HUES6 (cell line): ENCODE measurements at regions not wholly inside any gene's neighbourhood (a gene's known extent, or its start where the extent isn't known, plus 50 kb on each side); places are given as distances from the start of the nearest gene placed in this dataset.

Experiments
- H3K27ac ChIP-seq: 2 replicates; pipeline ENCODE4 v1.7.0; 2013; ENCODE audit warnings: low read depth, mild to moderate bottlenecking, low read length, inconsistent platforms
- H3K27me3 ChIP-seq: 2 replicates; pipeline ENCODE4 v1.6.1; 2013; ENCODE audit warnings: low read length; ENCODE audit not compliant: control insufficient read depth, insufficient read depth
- H3K36me3 ChIP-seq: 2 replicates; pipeline ENCODE4 v1.6.1; 2013; ENCODE audit warnings: low read length; ENCODE audit not compliant: control insufficient read depth, insufficient read depth
- H3K4me1 ChIP-seq: 2 replicates; pipeline ENCODE4 v1.6.1; 2013; ENCODE audit warnings: low read length; ENCODE audit not compliant: control insufficient read depth, insufficient read depth
- H3K4me3 ChIP-seq: 2 replicates; pipeline ENCODE4 v1.5.1; 2013; ENCODE audit warnings: low read depth, low read length
- H3K9ac ChIP-seq: one replicate; pipeline ENCODE4 v1.6.1; 2013; ENCODE audit warnings: mild to moderate bottlenecking, low read length
- H3K9me3 ChIP-seq: 2 replicates; pipeline ENCODE4 v1.6.1; 2013; ENCODE audit warnings: low read depth, low read length; ENCODE audit not compliant: control insufficient read depth, insufficient read depth

DNA sequence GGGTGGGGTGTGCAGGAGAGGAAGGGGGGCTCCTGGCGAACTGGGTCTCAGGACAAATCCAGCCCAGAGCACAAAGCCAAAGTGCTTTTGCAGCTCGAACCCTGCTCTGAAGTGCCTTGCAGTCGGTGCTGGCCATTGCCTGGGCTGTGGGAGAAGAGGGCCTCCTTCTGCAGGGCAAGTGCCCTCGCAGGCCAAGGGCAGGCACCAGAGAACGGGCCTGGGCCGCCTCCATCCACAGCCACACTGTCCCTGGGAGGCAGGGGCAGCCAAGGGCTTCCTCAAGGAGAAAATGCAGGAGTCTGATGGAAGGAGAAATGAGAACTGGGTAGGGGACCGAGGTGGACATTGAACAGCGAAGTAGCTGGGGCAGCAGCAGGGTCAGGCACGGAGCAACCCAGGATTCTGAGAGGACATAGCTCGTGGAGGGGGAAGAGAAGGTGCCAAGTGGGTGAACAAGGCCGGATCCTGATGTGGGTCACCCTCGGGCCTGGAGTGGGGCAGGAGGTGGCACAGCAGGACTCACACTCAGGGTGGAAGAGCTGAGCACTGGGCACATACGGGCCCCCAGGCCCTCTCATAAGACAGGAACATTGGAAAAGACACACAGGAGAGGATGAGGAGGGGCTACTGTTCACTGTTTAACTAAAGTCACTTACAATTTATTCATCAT lies 312.8 kb upstream of the SALL3 start:
- H3K9me3 ChIP-seq = no peaks in the 10 kb centered on the region
- H3K27me3 ChIP-seq = no peaks in the 10 kb centered on the region
- no peak overlapping the region for H3K27ac ChIP-seq
- H3K4me1 ChIP-seq = peaks cover 16% of the 10 kb centered on the region
- H3K9ac ChIP-seq = no peak overlapping the region
- no peaks in the 10 kb centered on the region for H3K36me3 ChIP-seq
- no peak overlapping the region for H3K4me3 ChIP-seq

DNA sequence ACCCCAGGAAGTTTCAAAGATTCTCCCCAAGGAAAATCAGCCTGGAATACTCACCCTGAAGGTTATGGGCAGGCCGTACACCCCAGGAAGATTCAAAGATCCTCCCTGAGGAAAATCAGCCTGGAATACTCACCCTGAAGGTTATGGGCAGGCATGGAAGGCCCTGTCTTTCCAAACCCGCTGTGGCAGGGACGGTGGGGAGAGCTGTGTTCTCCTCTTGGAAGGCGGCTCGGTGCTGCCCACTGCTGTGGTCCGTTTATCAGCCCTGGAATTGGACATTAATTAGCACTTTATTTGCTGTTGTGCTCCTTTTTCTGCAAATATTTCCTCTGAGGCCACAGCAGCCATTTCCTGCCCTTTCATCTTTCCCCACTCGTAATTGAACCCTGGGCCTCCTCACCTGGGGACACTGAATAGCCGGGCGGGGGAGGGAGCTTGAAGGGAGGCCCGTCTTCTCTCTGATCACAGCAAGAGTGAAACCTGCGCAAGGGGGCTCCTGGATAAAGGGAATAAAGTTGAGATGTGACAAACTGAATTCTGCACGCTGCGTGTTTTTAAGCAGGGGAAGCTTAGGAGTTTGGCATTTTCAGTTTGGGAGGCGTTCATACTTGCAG lies 308.7 kb upstream of the SALL3 start:
- H3K4me1 ChIP-seq = peaks cover 16% of the 10 kb centered on the region
- H3K4me3 ChIP-seq = no peak overlapping the region
- no peak overlapping the region for H3K9ac ChIP-seq
- no peaks in the 10 kb centered on the region for H3K27me3 ChIP-seq
- no peak overlapping the region; the same call in 1 of the 2 replicates for H3K27ac ChIP-seq
- no peaks in the 10 kb centered on the region for H3K36me3 ChIP-seq
- H3K9me3 ChIP-seq = no peaks in the 10 kb centered on the region

DNA sequence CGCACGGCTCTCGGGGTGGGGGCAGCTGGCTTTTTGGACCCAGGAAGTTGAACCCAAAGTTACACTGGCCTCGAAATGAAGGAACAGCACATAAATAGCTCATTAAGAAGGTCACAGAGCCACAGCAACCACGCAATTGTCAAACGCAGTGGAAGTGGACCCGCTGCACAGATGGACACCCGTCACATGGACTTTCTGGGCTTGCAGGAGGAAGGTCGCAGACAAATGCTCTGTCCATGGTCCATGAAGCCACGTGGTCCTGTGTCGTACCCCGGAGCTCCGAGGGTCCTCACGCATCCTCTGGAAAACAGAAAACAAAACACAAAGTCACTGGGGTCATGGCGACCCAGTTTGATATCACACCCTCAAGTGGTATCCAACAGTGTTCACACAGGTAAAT lies 308.1 kb upstream of the SALL3 start:
- Histone ChIP-seq H3K9me3 (no peaks in the 10 kb centered on the region), H3K4me1 (peaks cover 16% of the 10 kb centered on the region), H3K27ac (no peak overlapping the region), H3K9ac (no peak overlapping the region), H3K4me3 (no peak overlapping the region), H3K36me3 (no peaks in the 10 kb centered on the region), H3K27me3 (no peaks in the 10 kb centered on the region)

GRCh38 chr18:78672862-78673446 lies 306.7 kb upstream of the SALL3 start:
- Histone ChIP-seq H3K9ac (no peak overlapping the region), H3K9me3 (no peaks in the 10 kb centered on the region), H3K36me3 (no peaks in the 10 kb centered on the region), H3K27me3 (no peaks in the 10 kb centered on the region), H3K4me1 (peaks cover 16% of the 10 kb centered on the region), H3K27ac (no peak overlapping the region), H3K4me3 (no peak overlapping the region)

- no peak overlapping the region for H3K4me3 ChIP-seq
- H3K27ac ChIP-seq = no peak overlapping the region
- no peaks in the 10 kb centered on the region for H3K36me3 ChIP-seq
- H3K27me3 ChIP-seq = no peaks in the 10 kb centered on the region
- no peak overlapping the region for H3K9ac ChIP-seq
- no peaks in the 10 kb centered on the region for H3K9me3 ChIP-seq
- H3K4me1 ChIP-seq = peaks cover 16% of the 10 kb centered on the region
Observed at GRCh38 chr18:78673516-78674321, 305.9 kb upstream of the SALL3 start.

DNA sequence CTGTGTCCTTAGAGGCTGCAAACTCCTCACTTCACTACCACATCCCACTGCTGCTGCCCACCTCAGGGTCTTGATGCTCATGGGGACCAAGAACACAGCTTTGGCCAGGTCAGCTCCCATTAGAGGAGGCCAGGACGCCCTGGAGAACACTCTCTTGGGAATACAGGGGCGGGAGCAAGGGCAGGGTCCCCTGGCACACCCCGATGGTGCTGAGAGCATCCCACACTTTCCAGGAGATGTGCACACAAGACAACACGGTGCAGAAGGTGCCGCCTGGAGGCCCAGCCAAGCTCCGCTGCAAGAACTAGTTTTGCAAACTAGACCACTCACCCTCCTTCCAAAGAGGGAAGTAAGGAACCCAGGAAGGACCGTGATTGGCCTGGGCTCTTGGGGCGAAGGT lies 304.4 kb upstream of the SALL3 start:
- Histone ChIP-seq H3K4me1 (peaks cover 13% of the 10 kb centered on the region), H3K9ac (no peak overlapping the region), H3K4me3 (no peak overlapping the region), H3K9me3 (no peaks in the 10 kb centered on the region), H3K36me3 (no peaks in the 10 kb centered on the region), H3K27me3 (no peaks in the 10 kb centered on the region), H3K27ac (no peak overlapping the region)

DNA sequence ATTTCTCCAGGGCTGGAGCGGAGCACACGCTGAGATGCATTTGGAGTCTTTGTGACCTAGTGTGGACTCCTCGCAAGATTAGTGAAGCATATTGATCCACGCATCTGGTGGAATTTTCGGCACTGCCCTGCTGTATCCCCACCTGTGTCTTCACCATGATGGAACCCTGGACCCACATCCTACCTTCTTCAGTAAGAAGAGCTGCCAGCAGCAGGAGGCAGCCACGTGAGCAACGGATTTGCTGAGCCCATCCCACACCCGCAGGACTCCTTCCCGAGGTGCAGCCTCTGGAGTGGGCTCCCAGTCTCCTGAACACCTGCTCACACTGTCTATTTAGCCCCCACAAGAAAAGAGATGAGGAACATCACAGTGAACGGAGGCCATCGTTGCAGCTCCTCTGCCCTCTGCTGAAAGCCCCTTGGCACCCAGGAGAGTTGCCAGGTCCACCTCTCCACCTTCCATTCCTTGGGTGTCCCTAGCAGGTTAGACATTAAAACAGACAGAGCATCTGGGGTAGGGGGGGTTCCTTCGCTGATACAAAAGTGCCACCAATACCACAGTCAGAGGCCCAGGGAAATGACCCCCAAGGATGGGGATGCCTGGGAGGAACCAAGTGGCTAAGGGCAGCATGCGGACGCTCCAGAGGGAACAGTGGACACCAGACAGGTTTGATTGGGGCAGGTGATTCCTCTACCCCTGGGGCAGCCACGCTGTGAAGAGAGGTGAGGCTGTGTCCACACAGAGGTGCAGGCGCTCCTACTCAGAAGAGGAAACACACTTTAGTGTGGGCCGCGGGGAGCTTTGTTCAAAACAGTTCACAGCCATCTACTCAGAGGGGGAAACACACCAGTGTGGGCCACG lies 302.8 kb upstream of the SALL3 start:
- Histone ChIP-seq H3K4me1 (no peaks in the 10 kb centered on the region), H3K9ac (no peak overlapping the region), H3K27me3 (no peaks in the 10 kb centered on the region)

DNA sequence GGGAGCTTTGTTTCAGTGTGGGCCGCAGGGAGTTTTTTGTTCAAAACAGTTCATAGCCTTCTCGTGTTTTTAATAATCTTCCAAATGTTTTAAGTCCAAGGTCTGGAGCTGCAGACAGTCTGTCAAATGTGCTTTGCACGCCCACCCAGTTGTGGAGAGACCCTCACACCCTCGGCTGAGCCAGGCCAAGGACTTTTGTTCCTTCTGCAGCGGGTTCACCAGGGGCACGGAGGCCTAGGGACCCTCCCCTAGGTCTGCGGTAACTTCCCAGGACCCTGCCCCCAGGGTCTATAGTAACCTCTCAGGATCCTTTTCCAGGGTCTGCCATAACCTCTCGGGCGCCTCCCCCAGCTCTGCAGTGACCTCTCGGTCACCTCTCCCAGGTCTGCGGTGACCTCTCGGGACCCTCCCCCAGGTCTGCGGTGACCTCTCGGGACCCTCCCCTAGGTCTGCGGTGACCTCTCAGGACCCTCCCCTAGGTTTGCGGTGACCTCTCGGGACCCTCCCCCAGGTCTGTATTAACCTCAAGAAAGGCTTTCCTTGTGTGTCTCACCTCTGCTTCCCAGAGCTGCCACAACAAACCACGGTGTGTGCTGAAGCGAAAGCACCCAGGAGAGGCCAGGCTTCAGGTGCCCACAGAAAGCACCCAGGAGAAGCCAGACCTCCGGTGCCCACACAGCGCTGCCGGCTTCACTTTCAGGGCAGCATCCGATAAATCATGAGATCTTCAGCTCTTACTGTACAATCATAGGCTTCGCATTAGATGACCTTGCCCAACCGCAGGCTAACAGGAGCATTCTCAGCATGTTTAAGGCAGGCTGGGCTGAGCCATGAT lies 301.9 kb upstream of the SALL3 start:
- H3K4me3 ChIP-seq = no peak overlapping the region
- no peaks in the 10 kb centered on the region for H3K27me3 ChIP-seq
- H3K9ac ChIP-seq = no peak overlapping the region
- no peaks in the 10 kb centered on the region for H3K36me3 ChIP-seq
- H3K9me3 ChIP-seq = no peaks in the 10 kb centered on the region
- no peak overlapping the region for H3K27ac ChIP-seq
- no peaks in the 10 kb centered on the region for H3K4me1 ChIP-seq

More for the DNA sequence above, 302.8 kb upstream of the SALL3 start:
- no peaks in the 10 kb centered on the region for H3K36me3 ChIP-seq
- no peak overlapping the region for H3K4me3 ChIP-seq
- no peak overlapping the region for H3K27ac ChIP-seq
- no peaks in the 10 kb centered on the region for H3K9me3 ChIP-seq

GRCh38 chr18:78678318-78678695 lies 301.3 kb upstream of the SALL3 start:
- Histone ChIP-seq H3K4me1 (no peaks in the 10 kb centered on the region), H3K9me3 (no peaks in the 10 kb centered on the region)

DNA sequence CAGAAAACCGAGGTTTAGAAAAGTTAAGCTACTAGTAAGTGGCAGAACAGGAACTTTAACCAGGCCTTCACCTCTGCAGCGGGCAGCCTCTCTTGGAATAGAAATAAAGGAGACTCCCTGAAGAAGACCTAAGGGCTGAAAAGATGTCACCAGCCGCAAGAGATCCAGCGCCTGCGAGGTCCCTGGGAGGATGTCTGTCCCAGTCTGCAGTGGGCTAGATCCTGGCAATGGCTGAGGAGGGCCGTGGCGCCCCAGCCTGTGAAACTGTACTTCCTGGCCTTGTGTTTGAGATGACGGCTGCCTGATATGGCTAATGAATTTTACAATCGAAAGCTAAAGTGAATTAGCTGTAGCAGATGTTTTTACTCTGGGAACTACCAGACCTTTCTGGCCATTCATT lies 300.6 kb upstream of the SALL3 start:
- H3K9me3 ChIP-seq = no peaks in the 10 kb centered on the region
- no peaks in the 10 kb centered on the region for H3K27me3 ChIP-seq

More at GRCh38 chr18:78678318-78678695, 301.3 kb upstream of the SALL3 start:
- no peak overlapping the region for H3K4me3 ChIP-seq
- no peaks in the 10 kb centered on the region for H3K27me3 ChIP-seq
- no peak overlapping the region for H3K9ac ChIP-seq
- H3K36me3 ChIP-seq = no peaks in the 10 kb centered on the region
- H3K27ac ChIP-seq = no peak overlapping the region

More for the DNA sequence above, 300.6 kb upstream of the SALL3 start:
- no peak overlapping the region for H3K4me3 ChIP-seq
- H3K27ac ChIP-seq = no peak overlapping the region
- no peaks in the 10 kb centered on the region for H3K4me1 ChIP-seq
- no peaks in the 10 kb centered on the region for H3K36me3 ChIP-seq
- H3K9ac ChIP-seq = no peak overlapping the region
